HepG2 (cell line): ENCODE measurements at regions not wholly inside any gene's neighbourhood (a gene's known extent, or its start where the extent isn't known, plus 50 kb on each side); places are given as distances from the start of the nearest gene placed in this dataset.

Experiments used
- ATAC-seq: fragments of 200-7000 bp; cut with Tn5 transposase; 3 replicates; pipeline ENCODE4 v1.9.1; 2020; ENCODE audit warnings: mild to moderate bottlenecking, moderate library complexity
- BruUV-seq: library from RNA; stranded (reverse); fragments of 400-500 nt; replicated peaks from 2 replicates; lab custom pipeline; 2021; lab: Mats Ljungman, UMichigan
- CTCF ChIA-PET: fragments of 300-600 bp; formaldehyde crosslinking; extraction: SDS; loops from one replicate; lab custom pipeline; 2021; ENCODE audit warnings: low total read pairs, inconsistent platforms, low intra/inter-chr PET ratio; lab: Yijun Ruan, JAX
- POLR2A ChIA-PET: fragments of 350-600 bp; sonication (Branson Sonifier 250); formaldehyde crosslinking; loops from one replicate; lab custom pipeline; 2020; ENCODE audit warnings: antibody characterized with exemption, inconsistent platforms; lab: Yijun Ruan, JAX
- DNase-seq: peaks from one replicate; pipeline ENCODE4 v3.0.0-alpha.2; 2015; ENCODE audit warnings: low spot score
- FAIRE-seq: peaks from 3 replicates; lab custom pipeline; 2011; peaks lifted over from hg19 to GRCh38; lab: Jason Lieb, UNC
- H2AFZ ChIP-seq: one replicate; pipeline ENCODE4 v1.6.1; 2011; ENCODE audit warnings: low read length, inconsistent platforms
- H3K27ac ChIP-seq: fragments of 300-600 bp; 3 replicates; pipeline ENCODE4 v1.8.0; 2011; ENCODE audit warnings: mixed run types, mild to moderate bottlenecking, mixed read lengths, low read length, inconsistent platforms; ENCODE audit not compliant: insufficient read depth; ENCODE audit errors: extremely low read length
- H3K27me3 ChIP-seq, 2 experiments: fragments of 200-600 bp in 1 of 2; 2 replicates in 1 of 2; 3 replicates in 1 of 2; pipeline versions ENCODE4 v1.6.0 to v1.8.0; 2011; ENCODE audit warnings: low read length in 2 of 2, mild to moderate bottlenecking in 2 of 2, moderate library complexity in 2 of 2, inconsistent platforms in 1 of 2; ENCODE audit not compliant: insufficient read depth in 2 of 2, control insufficient read depth in 1 of 2
- H3K36me3 ChIP-seq, 2 experiments: fragments of 200-600 bp in 1 of 2; replicated peaks in 1 of 2; 2 replicates in 1 of 2; 3 replicates in 1 of 2; pipeline versions ENCODE4 v1.5.1 to v1.8.0; 2011; ENCODE audit warnings: low read length in 2 of 2, inconsistent platforms in 1 of 2; ENCODE audit not compliant: insufficient read depth in 2 of 2, control insufficient read depth in 1 of 2
- H3K4me1 ChIP-seq: 2 replicates; pipeline ENCODE4 v1.5.1; 2012; ENCODE audit warnings: low read length, inconsistent platforms; ENCODE audit not compliant: insufficient read depth
- H3K4me2 ChIP-seq: 2 replicates; pipeline ENCODE4 v1.6.0; 2011; ENCODE audit warnings: low read depth, low read length, inconsistent platforms
- H3K4me3 ChIP-seq, 3 experiments: fragments of 200-600 bp in 1 of 3; sonication (generic), shearing (Covaris generic) in 1 of 3; replicated peaks in 1 of 3; 2 replicates each; pipeline ENCODE4 v1.5.1; 2011 to 2016; ENCODE audit warnings: low read length in 3 of 3, inconsistent platforms in 2 of 3, low read depth in 2 of 3, mild to moderate bottlenecking in 2 of 3, control low read depth in 1 of 3, mixed read lengths in 1 of 3; ENCODE audit not compliant: insufficient read depth in 1 of 3
- H3K79me2 ChIP-seq: one replicate; pipeline ENCODE4 v1.6.1; 2011; ENCODE audit warnings: low read length, inconsistent platforms; ENCODE audit not compliant: insufficient read depth
- H3K9ac ChIP-seq: 2 replicates; pipeline ENCODE4 v1.6.0; 2011; ENCODE audit warnings: mild to moderate bottlenecking, low read depth, low read length, inconsistent platforms; ENCODE audit not compliant: insufficient read depth
- H3K9me3 ChIP-seq: 2 replicates; pipeline ENCODE4 v1.5.1; 2012; ENCODE audit warnings: mild to moderate bottlenecking, low read length
- H4K20me1 ChIP-seq: 2 replicates; pipeline ENCODE4 v1.6.0; 2011; ENCODE audit warnings: inconsistent platforms, mild to moderate bottlenecking, low read length, moderate library complexity; ENCODE audit not compliant: insufficient read depth
- CTCF ChIP-seq: sonication (generic); formaldehyde crosslinking; IDR thresholded peaks from 2 replicates; pipeline ENCODE4 v1.5.0; 2020; ENCODE audit warnings: mild to moderate bottlenecking, missing genetic modification reagents, moderate library complexity
- RNF2 ChIP-seq: fragments of 450-650 bp; conservative IDR thresholded peaks from 2 replicates; pipeline ENCODE4 v1.6.1; 2016; ENCODE audit warnings: low read depth
- SOX5 ChIP-seq: IDR thresholded peaks from 2 replicates; pipeline ENCODE4 v1.6.1; 2016; ENCODE audit warnings: borderline replicate concordance
- STAG1 ChIP-seq: sonication (generic); formaldehyde crosslinking; IDR thresholded peaks from 2 replicates; pipeline ENCODE4 v1.4.0; 2020; ENCODE audit warnings: missing genetic modification reagents
- WGBS: methylation state at CpG from one replicate; pipeline ENCODE4 v1.1.6; 2017; ENCODE audit warnings: low lambda C conversion rate; 5-methylcytosine and 5-hydroxymethylcytosine counted together
- in situ Hi-C: cut with HindIII; loops from 2 replicates; pipeline ENCODE4 v1.10.0; 2017; ENCODE audit warnings: low pct_unique_long_range_greater_than_20kb; ENCODE audit not compliant: extremely low pct_ligation_motif_present
- intact Hi-C: fragments of 100-400 bp; cut with micrococcal nuclease; formaldehyde crosslinking; loops from one replicate; pipeline ENCODE4 v1.10.0; 2022; ENCODE audit not compliant: unreplicated experiment

- H3K4me1 ChIP-seq, result no peaks in the 10 kb centered on the region
- H4K20me1 ChIP-seq, result no peaks in the 10 kb centered on the region
- no peaks in the 10 kb centered on the region for H3K9me3 ChIP-seq
- no peak overlapping the region for H3K4me2 ChIP-seq
- H3K27me3 ChIP-seq, result peaks cover 0 to 5% of the 10 kb centered on the region in 2 experiments; a peak in 1 of 5 replicates
- no peak overlapping the region for H3K9ac ChIP-seq
- WGBS, result 17% methylated on average over 2 of the region's 2 CpGs
- BruUV-seq, result no TSS peak
- DNase-seq, result no peak
- H3K27ac ChIP-seq, result no peak overlapping the region
- no peak for FAIRE-seq
- H3K79me2 ChIP-seq, result no peaks in the 10 kb centered on the region
- no peaks in the 10 kb centered on the region for H3K36me3 ChIP-seq
- no peak overlapping the region for H2AFZ ChIP-seq
- CTCF ChIA-PET, result no interaction called here
- H3K4me3 ChIP-seq, result no peak overlapping the region
- TF ChIP-seq RNF2 (no peak), STAG1 (CRISPR knock-in tag) (peak; percentile 36; the same call in 1 of the 2 replicates), CTCF (CRISPR knock-in tag) (peak; percentile 43)
- in situ Hi-C loops (loop anchor here (5.0 kb wide), 1 partner anchor 335 kb away; no protein-coding TSS in a partner anchor), intact Hi-C loops (loop anchor here (5.0 to 10.0 kb wide), 2 partner anchors 110 to 338 kb away; no protein-coding TSS in a partner anchor)
- ATAC-seq, result no peak
- POLR2A ChIA-PET, result no interaction called here
These were observed 355.1 kb downstream of the NPHP4 start for GRCh38 chr1:5637171-5637570.

- no TSS peak for BruUV-seq
- Histone ChIP-seq H3K9ac (no peak overlapping the region), H3K4me1 (no peaks in the 10 kb centered on the region), H2AFZ (no peak overlapping the region), H3K36me3 (no peaks in the 10 kb centered on the region), H3K27me3 (peaks cover 0 to 5% of the 10 kb centered on the region in 2 experiments; a peak in 1 of 5 replicates), H3K9me3 (no peaks in the 10 kb centered on the region), H3K4me2 (no peak overlapping the region), H3K4me3 (no peak overlapping the region), H4K20me1 (no peaks in the 10 kb centered on the region), H3K79me2 (no peaks in the 10 kb centered on the region), H3K27ac (no peak overlapping the region)
- intact Hi-C loops (loop anchor here (5.0 to 10.0 kb wide), 2 partner anchors 112 to 340 kb away; no protein-coding TSS in a partner anchor), in situ Hi-C loops (loop anchor here (5.0 kb wide), 1 partner anchor 337 kb away; no protein-coding TSS in a partner anchor)
- no peak for FAIRE-seq
- CTCF ChIA-PET, result no interaction called here
- ATAC-seq, result no peak
- POLR2A ChIA-PET, result no interaction called here
- no peak for TF ChIP-seq SOX5 (CRISPR knock-in tag)
- DNase-seq, result no peak
- whole genome bisulfite sequencing, result 24% methylated on average over 3 of the region's 4 CpGs
These were observed 357.3 kb downstream of the NPHP4 start for GRCh38 chr1:5634893-5635292.
